Esophagus squamous epithelium (tissue), 5 donors: ENCODE measurements at regions not wholly inside any gene's neighbourhood (a gene's known extent, or its start where the extent isn't known, plus 50 kb on each side); places are given as distances from the start of the nearest gene placed in this dataset.

Experiments used
- DNase-seq: peaks from one replicate; lab custom pipeline; 2025; lab: John Stamatoyannopoulos, UW
- H3K27ac ChIP-seq, 4 donors: fragments of 200-600 bp; sonication (generic); one replicate each; pipeline ENCODE4 v1.5.1; 2016 to 2019; ENCODE audit warnings: mild to moderate bottlenecking in 1 of 4
- H3K27me3 ChIP-seq, 4 donors: fragments of 200-600 bp; sonication (generic); 1 replicate in 3 of 4; 2 replicates in 1 of 4; pipeline versions ENCODE4 v1.5.1 to v1.6.0; 2017 to 2021; ENCODE audit warnings: antibody characterized with exemption in 1 of 4
- H3K36me3 ChIP-seq, 3 donors: fragments of 200-600 bp; sonication (generic); one replicate each; pipeline ENCODE4 v1.5.1; 2016 to 2019
- H3K4me1 ChIP-seq, 3 donors: fragments of 200-600 bp; sonication (generic); one replicate each; pipeline ENCODE4 v1.5.1; 2017 to 2019
- H3K4me3 ChIP-seq, 4 donors: fragments of 200-600 bp; sonication (generic); 1 replicate in 3 of 4; 2 replicates in 1 of 4; pipeline ENCODE4 v1.5.1; 2016 to 2019; ENCODE audit warnings: mild to moderate bottlenecking in 2 of 4, moderate library complexity in 1 of 4
- H3K9me3 ChIP-seq, 3 donors: fragments of 200-600 bp; sonication (generic); one replicate each; pipeline ENCODE4 v1.5.1; 2016 to 2019
- POLR2A ChIP-seq, 4 donors: fragments of 450-650 bp; IDR thresholded peaks; one replicate each; pipeline ENCODE4 v1.6.1; 2017; ENCODE audit warnings: antibody characterized with exemption in 4 of 4, mild to moderate bottlenecking in 4 of 4, moderate library complexity in 3 of 4
- WGBS, 2 donors: methylation state at CpG; one replicate each; pipeline ENCODE4 v1.1.5; 2018; 5-methylcytosine and 5-hydroxymethylcytosine counted together
- intact Hi-C: fragments of 100-400 bp; cut with DNase I; formaldehyde crosslinking; loops from one replicate; pipeline ENCODE4 v1.15.0; 2022
- TF ChIP-seq, protein P1 (sequence below), 6 experiments: fragments of 450-650 bp in 4 of 6; fragments of 200-600 bp in 2 of 6; sonication (generic) in 2 of 6; IDR thresholded peaks; one replicate each; pipeline ENCODE4 v1.5.1; 2016 to 2019; ENCODE audit warnings: antibody characterized with exemption in 6 of 6, mild to moderate bottlenecking in 4 of 6, moderate library complexity in 4 of 6
- donor health status: DM: yes; HTN: yes; CAD: no.

DNA sequence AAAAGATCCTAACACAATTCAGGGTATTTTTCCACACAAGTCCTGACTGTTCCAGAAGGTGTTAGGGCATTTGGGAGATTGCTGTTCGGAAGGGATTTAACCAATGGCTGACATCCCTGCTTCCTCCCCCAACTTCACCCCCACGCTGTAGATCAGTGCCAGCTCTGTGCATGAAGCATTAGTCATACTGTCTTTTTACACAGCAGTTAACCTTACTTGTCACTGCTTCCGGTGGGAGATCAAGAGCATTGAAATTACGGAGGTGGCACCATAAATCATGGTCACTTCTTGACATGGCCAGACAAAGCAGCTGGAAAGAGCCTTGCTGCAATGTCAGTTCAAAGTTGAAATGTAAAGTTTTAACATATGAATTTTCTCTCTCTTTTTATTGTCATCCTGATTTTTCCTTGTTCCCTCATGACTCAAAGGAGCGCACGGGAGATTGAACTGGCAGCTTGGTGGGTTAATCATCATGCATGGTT is 70.2 kb downstream of the HRH4 start:
- 5 to 11% methylated on average over 6 of the region's 6 CpGs for WGBS, 2 donors
- no peaks in the 10 kb centered on the region for H3K9me3 ChIP-seq
- intact Hi-C loops = no loop called here
- H3K27me3 ChIP-seq = peaks cover 0 to 7% (median 0%) of the 10 kb centered on the region in 4 donors
- peaks cover 0 to 7% (median 0%) of the 10 kb centered on the region in 3 donors for H3K4me1 ChIP-seq
- DNase-seq = no peak
- H3K27ac ChIP-seq = no peak overlapping the region
- H3K36me3 ChIP-seq = no peaks in the 10 kb centered on the region
- no peak overlapping the region for H3K4me3 ChIP-seq
- TF ChIP-seq, protein P1, sequence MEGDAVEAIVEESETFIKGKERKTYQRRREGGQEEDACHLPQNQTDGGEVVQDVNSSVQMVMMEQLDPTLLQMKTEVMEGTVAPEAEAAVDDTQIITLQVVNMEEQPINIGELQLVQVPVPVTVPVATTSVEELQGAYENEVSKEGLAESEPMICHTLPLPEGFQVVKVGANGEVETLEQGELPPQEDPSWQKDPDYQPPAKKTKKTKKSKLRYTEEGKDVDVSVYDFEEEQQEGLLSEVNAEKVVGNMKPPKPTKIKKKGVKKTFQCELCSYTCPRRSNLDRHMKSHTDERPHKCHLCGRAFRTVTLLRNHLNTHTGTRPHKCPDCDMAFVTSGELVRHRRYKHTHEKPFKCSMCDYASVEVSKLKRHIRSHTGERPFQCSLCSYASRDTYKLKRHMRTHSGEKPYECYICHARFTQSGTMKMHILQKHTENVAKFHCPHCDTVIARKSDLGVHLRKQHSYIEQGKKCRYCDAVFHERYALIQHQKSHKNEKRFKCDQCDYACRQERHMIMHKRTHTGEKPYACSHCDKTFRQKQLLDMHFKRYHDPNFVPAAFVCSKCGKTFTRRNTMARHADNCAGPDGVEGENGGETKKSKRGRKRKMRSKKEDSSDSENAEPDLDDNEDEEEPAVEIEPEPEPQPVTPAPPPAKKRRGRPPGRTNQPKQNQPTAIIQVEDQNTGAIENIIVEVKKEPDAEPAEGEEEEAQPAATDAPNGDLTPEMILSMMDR (IDR thresholded peaks at IDR 0.05) = no peak
- TF ChIP-seq POLR2A (IDR thresholded peaks at IDR 0.05) = no peak

DNA sequence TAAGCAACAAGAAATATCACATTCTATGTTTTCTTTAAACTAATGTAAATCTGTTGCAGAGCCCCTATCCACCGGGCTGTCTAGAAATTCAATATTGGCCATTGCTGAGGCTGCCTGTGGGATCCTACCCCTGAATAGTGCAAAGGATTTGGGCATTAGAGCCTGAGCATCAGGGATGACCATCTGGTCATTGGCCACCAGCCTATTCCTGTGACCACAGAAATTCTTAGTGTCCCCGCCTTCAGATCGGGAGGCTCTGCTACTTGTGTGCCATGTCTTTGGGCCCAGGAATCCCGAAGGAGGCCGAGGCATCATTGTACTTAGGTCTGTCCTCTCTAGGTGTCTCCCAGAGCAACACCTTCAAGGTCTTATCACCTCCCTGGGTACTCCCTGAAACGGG is 73.8 kb downstream of the HRH4 start:
- intact Hi-C loops = no loop called here
- H3K36me3 ChIP-seq = no peaks in the 10 kb centered on the region
- no peak overlapping the region for H3K4me3 ChIP-seq
- H3K9me3 ChIP-seq = no peaks in the 10 kb centered on the region
- peaks cover 0 to 7% (median 0%) of the 10 kb centered on the region in 4 donors for H3K27me3 ChIP-seq
- no peak overlapping the region for H3K27ac ChIP-seq
- TF ChIP-seq, protein P1 (IDR thresholded peaks at IDR 0.05) = no peak
- TF ChIP-seq POLR2A (IDR thresholded peaks at IDR 0.05) = no peak
- H3K4me1 ChIP-seq = peaks cover 0 to 7% (median 0%) of the 10 kb centered on the region in 3 donors
- no peak for DNase-seq
- WGBS, 2 donors = 70 to 92% methylated on average over 4 to 5 of the region's 6 CpGs

DNA sequence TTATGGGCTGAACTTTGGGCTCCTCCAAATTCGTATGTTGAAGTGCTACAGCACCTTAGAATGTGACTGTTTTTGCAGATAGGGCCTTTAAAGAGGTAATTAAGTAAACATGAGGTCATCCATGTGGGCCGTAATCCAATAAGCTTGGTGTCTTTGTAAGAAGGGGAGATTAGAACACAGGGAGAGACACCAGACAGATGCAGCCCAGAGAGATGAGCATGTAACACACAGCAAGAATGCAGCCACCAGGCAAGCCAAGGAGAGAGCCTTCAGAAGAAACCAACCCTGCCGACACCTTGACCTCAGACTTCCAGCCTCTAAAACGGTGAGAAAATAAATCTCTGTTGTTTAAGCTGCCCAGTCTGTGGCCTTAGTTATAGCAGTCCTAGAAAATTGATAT is 74.3 kb downstream of the HRH4 start:
- Histone ChIP-seq H3K27me3 (peaks cover 0 to 7% (median 0%) of the 10 kb centered on the region in 4 donors), H3K9me3 (no peaks in the 10 kb centered on the region), H3K36me3 (no peaks in the 10 kb centered on the region), H3K27ac (no peak overlapping the region), H3K4me1 (peaks cover 0 to 7% (median 0%) of the 10 kb centered on the region in 3 donors), H3K4me3 (no peak overlapping the region)
- no peak for DNase-seq
- intact Hi-C loops = no loop called here
- no peak for TF ChIP-seq POLR2A (IDR thresholded peaks at IDR 0.05)
- TF ChIP-seq, protein P1 (IDR thresholded peaks at IDR 0.05) = no peak
- WGBS, 2 donors = 54 to 86% methylated on average over 2 to 4 of the region's 4 CpGs

DNA sequence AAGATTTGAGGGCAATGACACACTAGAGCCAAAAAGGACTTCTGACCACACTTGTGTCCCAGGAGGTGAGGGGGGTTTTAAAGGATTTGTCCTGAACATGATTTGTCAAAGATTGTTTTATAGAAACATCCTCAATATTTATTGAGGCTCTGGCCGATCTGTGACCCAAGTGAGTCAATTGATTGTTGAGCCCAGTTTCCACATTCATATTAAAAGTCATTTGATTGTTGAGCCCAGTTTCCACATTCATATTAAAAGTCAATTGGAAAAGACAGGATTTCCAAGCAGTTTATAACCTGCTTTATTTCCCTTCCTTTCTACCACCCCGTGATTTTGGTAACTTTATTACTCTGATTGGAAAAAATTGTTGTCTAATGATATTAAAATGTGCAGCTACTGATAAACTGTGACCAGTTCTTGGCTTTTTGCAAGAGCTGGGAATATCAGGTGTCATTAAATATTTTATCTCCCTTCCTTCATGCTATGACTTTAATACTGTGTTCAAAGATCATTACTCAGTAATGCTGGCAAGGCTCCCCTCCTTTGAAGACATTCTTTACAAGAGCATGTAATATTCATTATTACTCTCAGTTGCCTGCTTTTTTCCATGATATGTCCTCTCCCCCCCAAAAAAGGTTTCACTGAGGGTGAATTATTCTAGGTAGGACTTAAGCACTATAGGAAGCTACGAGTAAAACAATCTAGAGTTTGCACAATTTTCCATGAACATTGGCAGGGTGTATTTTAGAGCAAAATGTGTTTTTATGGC is 75.3 kb downstream of the HRH4 start:
- Histone ChIP-seq H3K9me3 (no peaks in the 10 kb centered on the region), H3K27me3 (peaks cover 0 to 7% (median 0%) of the 10 kb centered on the region in 4 donors), H3K36me3 (no peaks in the 10 kb centered on the region), H3K4me3 (no peak overlapping the region), H3K4me1 (peaks cover 0 to 2% (median 0%) of the 10 kb centered on the region in 3 donors), H3K27ac (no peak overlapping the region)
- intact Hi-C loops = no loop called here
- no peak for DNase-seq
- WGBS, 2 donors = 61 to 66% methylated on average over 3 of the region's 3 CpGs
- TF ChIP-seq, protein P1 (IDR thresholded peaks at IDR 0.05) = no peak
- TF ChIP-seq POLR2A (IDR thresholded peaks at IDR 0.05) = no peak

DNA sequence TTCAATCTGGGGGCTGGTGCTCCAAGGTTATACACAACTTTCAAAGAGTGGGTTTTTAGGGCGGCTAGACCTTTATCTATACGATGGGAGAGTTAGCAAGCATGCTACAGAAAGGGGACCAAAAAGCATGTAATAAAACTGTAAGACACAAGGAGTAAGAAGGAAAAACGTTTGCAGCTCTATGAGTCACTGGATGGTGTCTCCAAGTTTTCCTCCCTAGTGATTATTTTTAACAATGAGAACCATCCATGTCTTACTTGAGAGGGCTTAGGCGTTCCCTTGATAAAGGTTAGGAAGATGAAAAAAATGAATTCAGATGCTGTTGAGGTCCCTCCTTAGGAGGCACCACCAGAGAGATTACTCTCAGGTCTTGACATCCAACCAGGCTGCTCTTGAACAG is 75.9 kb downstream of the HRH4 start:
- DNase-seq = no peak
- no peak overlapping the region for H3K27ac ChIP-seq
- no peaks in the 10 kb centered on the region for H3K36me3 ChIP-seq
- H3K4me1 ChIP-seq = no peaks in the 10 kb centered on the region
- intact Hi-C loops = no loop called here
- no peak for TF ChIP-seq POLR2A (IDR thresholded peaks at IDR 0.05)
- TF ChIP-seq, protein P1 (IDR thresholded peaks at IDR 0.05) = no peak
- H3K4me3 ChIP-seq = no peak overlapping the region
- 37 to 43% methylated on average over 4 of the region's 4 CpGs for WGBS, 2 donors
- no peaks in the 10 kb centered on the region for H3K9me3 ChIP-seq
- peaks cover 0 to 7% (median 0%) of the 10 kb centered on the region in 4 donors for H3K27me3 ChIP-seq
